Neural cell (in vitro differentiated cells): ENCODE measurements at regions not wholly inside any gene's neighbourhood (a gene's known extent, or its start where the extent isn't known, plus 50 kb on each side); places are given as distances from the start of the nearest gene placed in this dataset.
"Not testable (repeated sequence)": the region's sequence is repeated elsewhere in the genome, so short reads cannot be mapped to it uniquely, and the experiment has no call there.

Experiments
- CTCF ChIP-seq: fragments of 450-650 bp; IDR thresholded peaks from 2 replicates; pipeline ENCODE4 v1.5.1; 2014; ENCODE audit warnings: antibody characterized with exemption, mild to moderate bottlenecking, moderate library complexity; ENCODE audit not compliant: poor library complexity, severe bottlenecking
- EP300 ChIP-seq: fragments of 450-650 bp; conservative IDR thresholded peaks from 2 replicates; pipeline ENCODE4 v1.6.1; 2014; ENCODE audit warnings: antibody characterized with exemption, mild to moderate bottlenecking, moderate library complexity; ENCODE audit not compliant: poor library complexity, severe bottlenecking
- POLR2AphosphoS5 ChIP-seq: IDR thresholded peaks from 2 replicates; pipeline ENCODE4 v1.6.1; 2012
- RAD21 ChIP-seq: fragments of 450-650 bp; conservative IDR thresholded peaks from 2 replicates; pipeline ENCODE4 v1.6.1; 2014; ENCODE audit warnings: antibody characterized with exemption, mild to moderate bottlenecking, moderate library complexity
- REST ChIP-seq: IDR thresholded peaks from 2 replicates; pipeline ENCODE4 v1.6.1; 2012; ENCODE audit warnings: borderline replicate concordance
- SMC3 ChIP-seq: fragments of 450-650 bp; conservative IDR thresholded peaks from 2 replicates; pipeline ENCODE4 v1.6.1; 2014; ENCODE audit warnings: antibody characterized with exemption, mild to moderate bottlenecking, moderate library complexity; ENCODE audit not compliant: poor library complexity
- TAF1 ChIP-seq: IDR thresholded peaks from 2 replicates; pipeline ENCODE4 v1.6.1; 2012; ENCODE audit warnings: low read depth

- TF ChIP-seq SMC3, CTCF, POLR2AphosphoS5, RAD21, EP300, REST, TAF1: not testable (repeated sequence)
Measured at GRCh38 chr6:40868089-40868865, 170.7 kb downstream of the UNC5CL start.
